HepG2 (cell line): ENCODE measurements at regions not wholly inside any gene's neighbourhood (a gene's known extent, or its start where the extent isn't known, plus 50 kb on each side); places are given as distances from the start of the nearest gene placed in this dataset.

Experiments
- ATAC-seq: fragments of 200-7000 bp; cut with Tn5 transposase; 3 replicates; pipeline ENCODE4 v1.9.1; 2020; ENCODE audit warnings: mild to moderate bottlenecking, moderate library complexity
- BruUV-seq: library from RNA; stranded (reverse); fragments of 400-500 nt; replicated peaks from 2 replicates; lab custom pipeline; 2021; lab: Mats Ljungman, UMichigan
- CTCF ChIA-PET: fragments of 300-600 bp; formaldehyde crosslinking; extraction: SDS; loops from one replicate; lab custom pipeline; 2021; ENCODE audit warnings: low total read pairs, inconsistent platforms, low intra/inter-chr PET ratio; lab: Yijun Ruan, JAX
- POLR2A ChIA-PET: fragments of 350-600 bp; sonication (Branson Sonifier 250); formaldehyde crosslinking; loops from one replicate; lab custom pipeline; 2020; ENCODE audit warnings: antibody characterized with exemption, inconsistent platforms; lab: Yijun Ruan, JAX
- DNase-seq: peaks from one replicate; pipeline ENCODE4 v3.0.0-alpha.2; 2015; ENCODE audit warnings: low spot score
- FAIRE-seq: peaks from 3 replicates; lab custom pipeline; 2011; peaks lifted over from hg19 to GRCh38; lab: Jason Lieb, UNC
- H2AFZ ChIP-seq: one replicate; pipeline ENCODE4 v1.6.1; 2011; ENCODE audit warnings: low read length, inconsistent platforms
- H3K27ac ChIP-seq: fragments of 300-600 bp; 3 replicates; pipeline ENCODE4 v1.8.0; 2011; ENCODE audit warnings: mixed run types, mild to moderate bottlenecking, mixed read lengths, low read length, inconsistent platforms; ENCODE audit not compliant: insufficient read depth; ENCODE audit errors: extremely low read length
- H3K27me3 ChIP-seq, 2 experiments: fragments of 200-600 bp in 1 of 2; 2 replicates in 1 of 2; 3 replicates in 1 of 2; pipeline versions ENCODE4 v1.6.0 to v1.8.0; 2011; ENCODE audit warnings: low read length in 2 of 2, mild to moderate bottlenecking in 2 of 2, moderate library complexity in 2 of 2, inconsistent platforms in 1 of 2; ENCODE audit not compliant: insufficient read depth in 2 of 2, control insufficient read depth in 1 of 2
- H3K36me3 ChIP-seq, 2 experiments: fragments of 200-600 bp in 1 of 2; replicated peaks in 1 of 2; 2 replicates in 1 of 2; 3 replicates in 1 of 2; pipeline versions ENCODE4 v1.5.1 to v1.8.0; 2011; ENCODE audit warnings: low read length in 2 of 2, inconsistent platforms in 1 of 2; ENCODE audit not compliant: insufficient read depth in 2 of 2, control insufficient read depth in 1 of 2
- H3K4me1 ChIP-seq: 2 replicates; pipeline ENCODE4 v1.5.1; 2012; ENCODE audit warnings: low read length, inconsistent platforms; ENCODE audit not compliant: insufficient read depth
- H3K4me2 ChIP-seq: 2 replicates; pipeline ENCODE4 v1.6.0; 2011; ENCODE audit warnings: low read depth, low read length, inconsistent platforms
- H3K4me3 ChIP-seq, 3 experiments: fragments of 200-600 bp in 1 of 3; sonication (generic), shearing (Covaris generic) in 1 of 3; replicated peaks in 1 of 3; 2 replicates each; pipeline ENCODE4 v1.5.1; 2011 to 2016; ENCODE audit warnings: low read length in 3 of 3, inconsistent platforms in 2 of 3, low read depth in 2 of 3, mild to moderate bottlenecking in 2 of 3, control low read depth in 1 of 3, mixed read lengths in 1 of 3; ENCODE audit not compliant: insufficient read depth in 1 of 3
- H3K79me2 ChIP-seq: one replicate; pipeline ENCODE4 v1.6.1; 2011; ENCODE audit warnings: low read length, inconsistent platforms; ENCODE audit not compliant: insufficient read depth
- H3K9ac ChIP-seq: 2 replicates; pipeline ENCODE4 v1.6.0; 2011; ENCODE audit warnings: mild to moderate bottlenecking, low read depth, low read length, inconsistent platforms; ENCODE audit not compliant: insufficient read depth
- H3K9me3 ChIP-seq: 2 replicates; pipeline ENCODE4 v1.5.1; 2012; ENCODE audit warnings: mild to moderate bottlenecking, low read length
- H4K20me1 ChIP-seq: 2 replicates; pipeline ENCODE4 v1.6.0; 2011; ENCODE audit warnings: inconsistent platforms, mild to moderate bottlenecking, low read length, moderate library complexity; ENCODE audit not compliant: insufficient read depth
- EZH2 ChIP-seq: conservative IDR thresholded peaks from 2 replicates; pipeline ENCODE4 v1.6.1; 2012; ENCODE audit warnings: mild to moderate bottlenecking, low read depth, low read length, moderate library complexity
- MAFG ChIP-seq: sonication (generic); formaldehyde crosslinking; IDR thresholded peaks from 2 replicates; pipeline ENCODE4 v1.5.1; 2020; ENCODE audit warnings: mild to moderate bottlenecking, missing genetic modification reagents
- PAX8 ChIP-seq: sonication (generic); formaldehyde crosslinking; IDR thresholded peaks from 2 replicates; pipeline ENCODE4 v1.8.0; 2022; ENCODE audit warnings: mild to moderate bottlenecking, missing genetic modification reagents, borderline replicate concordance
- SMAD9 ChIP-seq: sonication (generic); formaldehyde crosslinking; IDR thresholded peaks from 2 replicates; pipeline ENCODE4 v1.5.1; 2020; ENCODE audit warnings: mild to moderate bottlenecking, missing genetic modification reagents
- ZBTB3 ChIP-seq: sonication (generic); formaldehyde crosslinking; IDR thresholded peaks from 2 replicates; pipeline ENCODE4 v1.4.0; 2020; ENCODE audit warnings: low read depth, mild to moderate bottlenecking, moderate library complexity, missing genetic modification reagents, borderline replicate concordance
- ZNF224 ChIP-seq: sonication (generic); formaldehyde crosslinking; IDR thresholded peaks from 2 replicates; pipeline ENCODE4 v1.5.0; 2020; ENCODE audit warnings: mild to moderate bottlenecking, missing genetic modification reagents
- ZNF263 ChIP-seq: sonication (generic); formaldehyde crosslinking; IDR thresholded peaks from 2 replicates; pipeline ENCODE4 v1.4.0; 2020; ENCODE audit warnings: missing genetic modification reagents
- ZNF547 ChIP-seq: sonication (generic); formaldehyde crosslinking; IDR thresholded peaks from 2 replicates; pipeline ENCODE4 v1.5.1; 2020; ENCODE audit warnings: mild to moderate bottlenecking, missing genetic modification reagents
- ZNF616 ChIP-seq: sonication (generic); formaldehyde crosslinking; IDR thresholded peaks from 2 replicates; pipeline ENCODE4 v1.5.0; 2020; ENCODE audit warnings: low read depth, mild to moderate bottlenecking, missing genetic modification reagents
- WGBS: methylation state at CpG from one replicate; pipeline ENCODE4 v1.1.6; 2017; ENCODE audit warnings: low lambda C conversion rate; 5-methylcytosine and 5-hydroxymethylcytosine counted together
- in situ Hi-C: cut with HindIII; loops from 2 replicates; pipeline ENCODE4 v1.10.0; 2017; ENCODE audit warnings: low pct_unique_long_range_greater_than_20kb; ENCODE audit not compliant: extremely low pct_ligation_motif_present
- intact Hi-C: fragments of 100-400 bp; cut with micrococcal nuclease; formaldehyde crosslinking; loops from one replicate; pipeline ENCODE4 v1.10.0; 2022; ENCODE audit not compliant: unreplicated experiment
- TF ChIP-seq, protein P1 (sequence below): fragments of 450-650 bp; IDR thresholded peaks from 2 replicates; pipeline ENCODE4 v1.6.1; 2016
- TF ChIP-seq, protein P2 (sequence below): sonication (generic); formaldehyde crosslinking; IDR thresholded peaks from 2 replicates; pipeline ENCODE4 v1.5.0; 2020; ENCODE audit warnings: missing genetic modification reagents, mild to moderate bottlenecking, borderline replicate concordance
- TF ChIP-seq, protein P3 (sequence below): sonication (generic); formaldehyde crosslinking; IDR thresholded peaks from 2 replicates; pipeline ENCODE4 v1.4.0; 2020; ENCODE audit warnings: mild to moderate bottlenecking, missing genetic modification reagents

DNA sequence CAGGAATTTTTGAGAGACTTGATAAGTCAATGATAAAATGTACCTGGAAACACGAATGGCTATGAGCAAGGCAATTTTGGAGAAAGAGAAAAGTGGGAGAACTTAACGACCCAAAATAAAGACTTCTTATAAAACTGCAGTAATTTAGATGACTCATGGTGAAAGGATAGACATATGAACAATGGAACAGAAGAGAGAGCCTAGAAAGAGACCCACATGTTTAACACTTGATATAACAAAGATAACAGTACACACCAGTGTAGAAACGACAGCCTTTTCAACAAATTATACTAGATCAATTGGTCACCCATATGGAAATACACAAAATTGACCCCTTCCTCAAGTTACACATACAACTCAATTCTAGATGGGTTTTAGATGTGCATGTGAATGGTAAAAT, 117.5 kb upstream of the GALNT2 start (continued):
- TF ChIP-seq, protein P1, sequence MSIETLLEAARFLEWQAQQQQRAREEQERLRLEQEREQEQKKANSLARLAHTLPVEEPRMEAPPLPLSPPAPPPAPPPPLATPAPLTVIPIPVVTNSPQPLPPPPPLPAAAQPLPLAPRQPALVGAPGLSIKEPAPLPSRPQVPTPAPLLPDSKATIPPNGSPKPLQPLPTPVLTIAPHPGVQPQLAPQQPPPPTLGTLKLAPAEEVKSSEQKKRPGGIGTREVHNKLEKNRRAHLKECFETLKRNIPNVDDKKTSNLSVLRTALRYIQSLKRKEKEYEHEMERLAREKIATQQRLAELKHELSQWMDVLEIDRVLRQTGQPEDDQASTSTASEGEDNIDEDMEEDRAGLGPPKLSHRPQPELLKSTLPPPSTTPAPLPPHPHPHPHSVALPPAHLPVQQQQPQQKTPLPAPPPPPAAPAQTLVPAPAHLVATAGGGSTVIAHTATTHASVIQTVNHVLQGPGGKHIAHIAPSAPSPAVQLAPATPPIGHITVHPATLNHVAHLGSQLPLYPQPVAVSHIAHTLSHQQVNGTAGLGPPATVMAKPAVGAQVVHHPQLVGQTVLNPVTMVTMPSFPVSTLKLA, result no peak
- no peak for TF ChIP-seq PAX8 (CRISPR knock-in tag)

DNA sequence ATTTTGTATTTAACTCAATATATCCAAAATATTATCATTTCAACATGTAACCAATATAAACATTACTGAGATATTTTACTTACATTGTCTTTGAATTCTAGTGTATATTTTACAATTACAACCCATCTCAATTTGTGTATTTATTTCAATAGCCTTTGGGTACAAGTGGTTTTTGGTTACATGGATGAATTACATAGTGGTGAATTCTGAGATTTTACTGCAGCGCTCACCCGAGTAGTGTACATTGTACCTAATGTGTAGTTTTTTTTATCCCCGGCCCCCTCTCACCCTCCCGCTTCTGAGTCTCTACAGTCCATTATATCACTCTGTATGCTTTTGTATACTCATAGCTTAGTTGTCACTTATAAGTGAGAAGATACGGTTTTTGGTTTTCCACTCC, 117.0 kb upstream of the GALNT2 start:
- Histone ChIP-seq H3K27ac (no peak overlapping the region), H4K20me1 (no peaks in the 10 kb centered on the region), H3K79me2 (no peaks in the 10 kb centered on the region), H3K9me3 (no peaks in the 10 kb centered on the region), H3K4me2 (no peak overlapping the region), H2AFZ (no peak overlapping the region), H3K9ac (no peak overlapping the region), H3K36me3 (no peaks in the 10 kb centered on the region), H3K4me1 (no peaks in the 10 kb centered on the region), H3K27me3 (no peaks in the 10 kb centered on the region; a peak in 2 of 5 replicates), H3K4me3 (no peak overlapping the region)
- no TSS peak for BruUV-seq
- WGBS, result 25% methylated on average over 5 of the region's 5 CpGs
- ATAC-seq (no peak), FAIRE-seq (no peak), DNase-seq (no peak)
- ChIA-PET CTCF (no interaction called here), POLR2A (no interaction called here)
- in situ Hi-C loops (no loop called here), intact Hi-C loops (no loop called here)
- TF ChIP-seq ZBTB3 (CRISPR knock-in tag), result no peak
- TF ChIP-seq ZNF547 (CRISPR knock-in tag), result no peak
- no peak for TF ChIP-seq EZH2
- no peak for TF ChIP-seq SMAD9
- no peak for TF ChIP-seq MAFG (CRISPR knock-in tag)
- TF ChIP-seq, protein P2, sequence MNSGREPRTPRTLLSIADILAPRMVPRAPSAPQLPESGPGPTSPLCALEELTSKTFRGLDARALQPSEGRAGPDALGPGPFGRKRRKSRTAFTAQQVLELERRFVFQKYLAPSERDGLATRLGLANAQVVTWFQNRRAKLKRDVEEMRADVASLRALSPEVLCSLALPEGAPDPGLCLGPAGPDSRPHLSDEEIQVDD (CRISPR knock-in tag), result no peak
- no peak for TF ChIP-seq ZNF263 (CRISPR knock-in tag)
- no peak for TF ChIP-seq ZNF616 (CRISPR knock-in tag)
- TF ChIP-seq ZNF224 (CRISPR knock-in tag), result no peak
- TF ChIP-seq, protein P3, sequence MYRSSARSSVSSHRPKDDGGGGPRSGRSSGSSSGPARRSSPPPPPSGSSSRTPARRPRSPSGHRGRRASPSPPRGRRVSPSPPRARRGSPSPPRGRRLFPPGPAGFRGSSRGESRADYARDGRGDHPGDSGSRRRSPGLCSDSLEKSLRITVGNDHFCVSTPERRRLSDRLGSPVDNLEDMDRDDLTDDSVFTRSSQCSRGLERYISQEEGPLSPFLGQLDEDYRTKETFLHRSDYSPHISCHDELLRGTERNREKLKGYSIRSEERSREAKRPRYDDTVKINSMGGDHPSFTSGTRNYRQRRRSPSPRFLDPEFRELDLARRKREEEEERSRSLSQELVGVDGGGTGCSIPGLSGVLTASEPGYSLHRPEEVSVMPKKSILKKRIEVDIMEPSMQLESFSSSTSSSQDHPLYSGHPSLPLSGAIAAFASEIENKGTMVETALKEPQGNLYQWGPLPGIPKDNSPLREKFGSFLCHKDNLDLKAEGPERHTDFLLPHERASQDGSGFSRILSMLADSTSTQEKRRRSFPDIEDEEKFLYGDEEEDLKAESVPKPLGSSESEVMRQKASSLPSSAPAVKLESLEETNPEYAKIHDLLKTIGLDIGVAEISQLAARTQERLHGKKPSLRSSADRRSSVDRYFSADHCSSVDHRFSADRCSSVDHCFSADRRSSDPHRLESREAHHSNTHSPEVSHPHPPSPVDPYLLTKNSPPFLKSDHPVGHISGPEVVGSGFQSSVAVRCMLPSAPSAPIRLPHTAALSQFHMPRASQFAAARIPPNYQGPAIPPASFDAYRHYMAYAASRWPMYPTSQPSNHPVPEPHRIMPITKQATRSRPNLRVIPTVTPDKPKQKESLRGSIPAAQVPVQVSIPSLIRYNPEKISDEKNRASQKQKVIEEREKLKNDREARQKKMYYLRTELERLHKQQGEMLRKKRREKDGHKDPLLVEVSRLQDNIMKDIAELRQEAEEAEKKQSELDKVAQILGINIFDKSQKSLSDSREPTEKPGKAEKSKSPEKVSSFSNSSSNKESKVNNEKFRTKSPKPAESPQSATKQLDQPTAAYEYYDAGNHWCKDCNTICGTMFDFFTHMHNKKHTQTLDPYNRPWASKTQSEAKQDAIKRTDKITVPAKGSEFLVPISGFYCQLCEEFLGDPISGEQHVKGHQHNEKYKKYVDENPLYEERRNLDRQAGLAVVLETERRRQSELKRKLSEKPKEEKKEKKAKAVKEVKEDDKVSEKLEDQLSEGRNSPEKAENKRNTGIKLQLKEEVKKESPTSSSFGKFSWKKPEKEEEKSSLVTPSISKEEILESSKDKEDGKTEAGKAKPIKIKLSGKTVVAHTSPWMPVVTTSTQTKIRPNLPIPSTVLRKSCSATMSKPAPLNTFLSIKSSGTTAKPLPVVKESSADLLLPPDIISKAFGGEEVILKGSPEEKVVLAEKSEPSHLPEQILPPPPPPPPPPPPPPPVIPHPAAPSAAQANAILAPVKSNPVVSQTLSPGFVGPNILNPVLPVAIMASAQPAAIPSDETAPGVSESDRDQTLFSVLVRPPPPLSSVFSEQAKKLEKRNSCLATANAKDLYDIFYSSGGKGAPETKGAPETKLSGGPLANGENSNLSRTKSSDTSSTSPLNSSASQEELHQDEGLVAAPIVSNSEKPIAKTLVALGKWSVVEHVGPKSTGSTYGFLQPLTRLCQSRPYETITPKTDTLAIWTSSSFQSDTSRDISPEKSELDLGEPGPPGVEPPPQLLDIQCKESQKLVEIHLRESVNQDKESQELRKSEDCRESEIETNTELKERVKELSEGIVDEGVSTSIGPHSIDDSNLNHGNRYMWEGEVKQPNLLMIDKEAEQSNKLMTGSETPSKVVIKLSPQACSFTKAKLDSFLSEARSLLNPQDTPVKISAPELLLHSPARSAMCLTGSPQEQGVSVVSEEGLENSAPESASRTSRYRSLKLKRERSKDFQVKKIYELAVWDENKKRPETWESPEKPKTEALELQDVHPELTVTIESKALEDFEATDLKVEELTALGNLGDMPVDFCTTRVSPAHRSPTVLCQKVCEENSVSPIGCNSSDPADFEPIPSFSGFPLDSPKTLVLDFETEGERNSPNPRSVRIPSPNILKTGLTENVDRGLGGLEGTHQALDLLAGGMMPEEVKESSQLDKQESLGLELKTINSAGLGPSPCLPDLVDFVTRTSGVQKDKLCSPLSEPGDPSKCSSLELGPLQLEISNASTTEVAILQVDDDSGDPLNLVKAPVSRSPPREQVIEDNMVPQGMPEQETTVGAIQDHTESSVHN, result no peak
